ENCODE measurements at regions not wholly inside any gene's neighbourhood (a gene's known extent, or its start where the extent isn't known, plus 50 kb on each side); places are given as distances from the start of the nearest gene placed in this dataset.

- Histone ChIP-seq H3K27me3 (ENCODE audit: insufficient read depth, low read length) (no peaks in the 10 kb centered on the region), H3K36me3 (ENCODE audit: insufficient read depth, low read length) (no peaks in the 10 kb centered on the region), H3K27ac (ENCODE audit: low read depth, low read length) (no peak overlapping the region), H4K20me1 (ENCODE audit: insufficient read depth, low read length) (no peaks in the 10 kb centered on the region), H3K4me2 (ENCODE audit: low read length) (no peak overlapping the region), H3K4me3 (ENCODE audit: insufficient read depth, low read depth, low read length) (no peak overlapping the region), H3K9me3 (ENCODE audit: insufficient read depth, low read depth, low read length) (no peaks in the 10 kb centered on the region), H3K4me1 (ENCODE audit: insufficient read depth, low read length) (no peaks in the 10 kb centered on the region), H3K79me2 (ENCODE audit: insufficient read depth, low read length) (no peaks in the 10 kb centered on the region), H2AFZ (ENCODE audit: low read depth, low read length) (no peak overlapping the region), H3K9ac (ENCODE audit: low read length) (no peak overlapping the region)
- H3K36me3 Mint-ChIP-seq (ENCODE audit: low read depth, unreplicated experiment): no peaks in the 10 kb centered on the region
- no peak overlapping the region for H3K4me3 Mint-ChIP-seq (ENCODE audit: unreplicated experiment)
- TF ChIP-seq CTCF (IDR thresholded peaks at IDR 0.05; ENCODE audit: insufficient read depth, low read depth, low read length) (no peak), EZH2 (IDR thresholded peaks at IDR 0.05; ENCODE audit: insufficient read depth, low read length) (no peak)
- H3K9me3 Mint-ChIP-seq (ENCODE audit: unreplicated experiment): no peaks in the 10 kb centered on the region
- FAIRE-seq (no peak), DNase-seq (ENCODE audit: low read depth) (no peak)
- H3K4me1 Mint-ChIP-seq (ENCODE audit: low read depth, unreplicated experiment): peaks cover 8% of the 10 kb centered on the region
- H3K27ac Mint-ChIP-seq (ENCODE audit: unreplicated experiment): no peak overlapping the region
- H3K27me3 Mint-ChIP-seq (ENCODE audit: low read depth, unreplicated experiment): peaks cover 4% of the 10 kb centered on the region
Observed at GRCh38 chr2:204359076-204359475, 186.2 kb upstream of the PARD3B start.

GRCh38 chr2:204360218-204361007 lies 184.9 kb upstream of the PARD3B start:
- H3K4me3 Mint-ChIP-seq (ENCODE audit: unreplicated experiment): no peak overlapping the region
- Histone ChIP-seq H3K27me3 (ENCODE audit: insufficient read depth, low read length) (no peaks in the 10 kb centered on the region), H4K20me1 (ENCODE audit: insufficient read depth, low read length) (no peaks in the 10 kb centered on the region), H3K4me2 (ENCODE audit: low read length) (no peak overlapping the region), H3K9me3 (ENCODE audit: insufficient read depth, low read depth, low read length) (no peaks in the 10 kb centered on the region), H2AFZ (ENCODE audit: low read depth, low read length) (no peak overlapping the region), H3K36me3 (ENCODE audit: insufficient read depth, low read length) (no peaks in the 10 kb centered on the region), H3K9ac (ENCODE audit: low read length) (no peak overlapping the region), H3K79me2 (ENCODE audit: insufficient read depth, low read length) (no peaks in the 10 kb centered on the region), H3K4me3 (ENCODE audit: insufficient read depth, low read depth, low read length) (no peak overlapping the region), H3K27ac (ENCODE audit: low read depth, low read length) (no peak overlapping the region), H3K4me1 (ENCODE audit: insufficient read depth, low read length) (no peaks in the 10 kb centered on the region)
- peaks cover 3% of the 10 kb centered on the region for H3K4me1 Mint-ChIP-seq (ENCODE audit: low read depth, unreplicated experiment)
- no peaks in the 10 kb centered on the region for H3K36me3 Mint-ChIP-seq (ENCODE audit: low read depth, unreplicated experiment)
- H3K9me3 Mint-ChIP-seq (ENCODE audit: unreplicated experiment): no peaks in the 10 kb centered on the region
- TF ChIP-seq EZH2 (IDR thresholded peaks at IDR 0.05; ENCODE audit: insufficient read depth, low read length) (no peak), CTCF (IDR thresholded peaks at IDR 0.05; ENCODE audit: insufficient read depth, low read depth, low read length) (no peak)
- H3K27ac Mint-ChIP-seq (ENCODE audit: unreplicated experiment): no peak overlapping the region
- H3K27me3 Mint-ChIP-seq (ENCODE audit: low read depth, unreplicated experiment): peaks cover 6% of the 10 kb centered on the region
- FAIRE-seq: no peak
- no peak for DNase-seq (ENCODE audit: low read depth)

- H3K79me2 ChIP-seq (ENCODE audit: insufficient read depth, low read length): no peaks in the 10 kb centered on the region
- H3K4me3 ChIP-seq (ENCODE audit: insufficient read depth, low read depth, low read length): no peak overlapping the region
- DNase-seq (ENCODE audit: low read depth) (no peak), FAIRE-seq (no peak)
- TF ChIP-seq EZH2 (IDR thresholded peaks at IDR 0.05; ENCODE audit: insufficient read depth, low read length) (no peak), CTCF (IDR thresholded peaks at IDR 0.05; ENCODE audit: insufficient read depth, low read depth, low read length) (no peak)
- Mint-ChIP-seq H3K4me3 (ENCODE audit: unreplicated experiment) (no peak overlapping the region), H3K4me1 (ENCODE audit: low read depth, unreplicated experiment) (peaks cover 3% of the 10 kb centered on the region), H3K27ac (ENCODE audit: unreplicated experiment) (no peak overlapping the region), H3K9me3 (ENCODE audit: unreplicated experiment) (no peaks in the 10 kb centered on the region), H3K36me3 (ENCODE audit: low read depth, unreplicated experiment) (no peaks in the 10 kb centered on the region), H3K27me3 (ENCODE audit: low read depth, unreplicated experiment) (peaks cover 6% of the 10 kb centered on the region)
- H3K36me3 ChIP-seq (ENCODE audit: insufficient read depth, low read length): no peaks in the 10 kb centered on the region
- H3K4me2 ChIP-seq (ENCODE audit: low read length): no peak overlapping the region
- no peak overlapping the region for H3K27ac ChIP-seq (ENCODE audit: low read depth, low read length)
- H2AFZ ChIP-seq (ENCODE audit: low read depth, low read length): no peak overlapping the region
- H3K27me3 ChIP-seq (ENCODE audit: insufficient read depth, low read length): no peaks in the 10 kb centered on the region
- H4K20me1 ChIP-seq (ENCODE audit: insufficient read depth, low read length): no peaks in the 10 kb centered on the region
- no peaks in the 10 kb centered on the region for H3K4me1 ChIP-seq (ENCODE audit: insufficient read depth, low read length)
- H3K9me3 ChIP-seq (ENCODE audit: insufficient read depth, low read depth, low read length): no peaks in the 10 kb centered on the region
- no peak overlapping the region for H3K9ac ChIP-seq (ENCODE audit: low read length)
Observed at GRCh38 chr2:204361738-204362137, 183.5 kb upstream of the PARD3B start.
